GM23338 (cell line): ENCODE measurements at regions not wholly inside any gene's neighbourhood (a gene's known extent, or its start where the extent isn't known, plus 50 kb on each side); places are given as distances from the start of the nearest gene placed in this dataset.
"Not testable (repeated sequence)": the region's sequence is repeated elsewhere in the genome, so short reads cannot be mapped to it uniquely, and the experiment has no call there.

Source experiments
- ATAC-seq: fragments of 200-7000 bp; cut with Tn5 transposase; 3 replicates; pipeline ENCODE4 v1.9.1; 2020
- DNase-seq: peaks from one replicate; pipeline ENCODE4 v3.0.0-alpha.2; 2015; ENCODE audit warnings: low spot score
- H2AFZ ChIP-seq: fragments of 200-600 bp; sonication (generic); 2 replicates; pipeline ENCODE4 v1.8.0; 2016; ENCODE audit warnings: antibody characterized with exemption, mild to moderate bottlenecking, moderate library complexity
- H3F3A ChIP-seq: fragments of 200-600 bp; sonication (generic); replicated peaks from 2 replicates; pipeline ENCODE4 v1.8.0; 2017; ENCODE audit warnings: antibody characterized with exemption, mixed run types, low read depth
- H3K27ac ChIP-seq: fragments of 200-600 bp; sonication (generic); 2 replicates; pipeline ENCODE4 v1.6.1; 2016; ENCODE audit warnings: low read depth
- H3K27me3 ChIP-seq: fragments of 200-600 bp; sonication (generic); 2 replicates; pipeline ENCODE4 v1.8.0; 2016; ENCODE audit warnings: mild to moderate bottlenecking, mixed run types, moderate library complexity; ENCODE audit not compliant: insufficient read depth
- H3K36me3 ChIP-seq: fragments of 200-600 bp; sonication (generic); 2 replicates; pipeline ENCODE4 v1.8.0; 2016; ENCODE audit warnings: mild to moderate bottlenecking; ENCODE audit not compliant: insufficient read depth
- H3K4me1 ChIP-seq: fragments of 200-600 bp; sonication (generic); 2 replicates; pipeline ENCODE4 v1.8.0; 2016; ENCODE audit warnings: mild to moderate bottlenecking, moderate library complexity; ENCODE audit not compliant: insufficient read depth
- H3K4me2 ChIP-seq: fragments of 200-600 bp; sonication (generic); 2 replicates; pipeline ENCODE4 v1.7.1; 2017; ENCODE audit warnings: mixed run types
- H3K4me3 ChIP-seq: fragments of 200-600 bp; sonication (generic); 2 replicates; pipeline ENCODE4 v1.6.1; 2016; ENCODE audit warnings: mixed run types
- H3K79me2 ChIP-seq: fragments of 200-600 bp; sonication (generic); replicated peaks from 2 replicates; pipeline ENCODE4 v1.8.0; 2017; ENCODE audit warnings: mild to moderate bottlenecking; ENCODE audit not compliant: insufficient read depth
- H3K9me2 ChIP-seq: fragments of 200-600 bp; sonication (generic); 2 replicates; pipeline ENCODE4 v1.8.0; 2017; ENCODE audit not compliant: insufficient read depth
- H4K20me1 ChIP-seq: fragments of 200-600 bp; sonication (generic); replicated peaks from 2 replicates; pipeline ENCODE4 v1.8.0; 2017; ENCODE audit warnings: mild to moderate bottlenecking; ENCODE audit not compliant: insufficient read depth
- H3K27ac Mint-ChIP-seq: 2 replicates; pipeline ENCODE4 v1.8.0; 2020; ENCODE audit warnings: inconsistent platforms, mild to moderate bottlenecking, moderate library complexity, mixed read lengths
- H3K27me3 Mint-ChIP-seq: 3 replicates; pipeline ENCODE4 v1.8.0; 2022; ENCODE audit warnings: low read depth, mild to moderate bottlenecking, moderate library complexity, mixed read lengths, inconsistent platforms; ENCODE audit not compliant: insufficient read depth, poor library complexity
- H3K36me3 Mint-ChIP-seq: 3 replicates; pipeline ENCODE4 v1.8.0; 2021; ENCODE audit warnings: low read depth, mild to moderate bottlenecking, inconsistent platforms, moderate library complexity, mixed read lengths
- H3K4me1 Mint-ChIP-seq: 3 replicates; pipeline ENCODE4 v1.8.0; 2020; ENCODE audit warnings: mild to moderate bottlenecking, inconsistent platforms, mixed read lengths
- H3K4me3 Mint-ChIP-seq: 3 replicates; pipeline ENCODE4 v1.8.0; 2021; ENCODE audit warnings: moderate library complexity, mild to moderate bottlenecking, inconsistent platforms, mixed read lengths
- H3K9me3 Mint-ChIP-seq: 3 replicates; pipeline ENCODE4 v1.8.0; 2020; ENCODE audit warnings: moderate library complexity, mild to moderate bottlenecking, inconsistent platforms, mixed read lengths
- EZH2 ChIP-seq: fragments of 200-600 bp; sonication (generic); IDR thresholded peaks from one replicate; pipeline ENCODE4 v1.8.0; 2017; ENCODE audit warnings: antibody characterized with exemption, mild to moderate bottlenecking, low read depth; ENCODE audit not compliant: unreplicated experiment
- EZH2phosphoT487 ChIP-seq: fragments of 200-600 bp; sonication (generic); IDR thresholded peaks from one replicate; pipeline ENCODE4 v1.8.1; 2018; ENCODE audit warnings: antibody characterized with exemption; ENCODE audit not compliant: unreplicated experiment
- NANOG ChIP-seq: IDR thresholded peaks from 2 replicates; pipeline ENCODE4 v1.6.1; 2016; ENCODE audit warnings: antibody characterized with exemption, borderline replicate concordance
- POLR2AphosphoS5 ChIP-seq: IDR thresholded peaks from 2 replicates; pipeline ENCODE4 v1.6.1; 2016; ENCODE audit warnings: antibody characterized with exemption, low read depth
- STAT1 ChIP-seq: IDR thresholded peaks from one replicate; pipeline ENCODE4 v1.6.1; 2016; ENCODE audit warnings: antibody characterized with exemption; ENCODE audit not compliant: unreplicated experiment
- TF ChIP-seq, protein P1 (sequence below): IDR thresholded peaks from one replicate; pipeline ENCODE4 v1.6.1; 2018; ENCODE audit warnings: antibody characterized with exemption; ENCODE audit not compliant: unreplicated experiment
- TF ChIP-seq, protein P2 (sequence below), 2 experiments: fragments of 200-600 bp in 1 of 2; sonication (generic) in 1 of 2; conservative IDR thresholded peaks; 2 replicates each; pipeline versions ENCODE4 v1.5.1 to v1.6.1; 2016 to 2017; ENCODE audit warnings: antibody characterized with exemption in 2 of 2, low read depth in 2 of 2, mild to moderate bottlenecking in 2 of 2, moderate library complexity in 1 of 2

DNA sequence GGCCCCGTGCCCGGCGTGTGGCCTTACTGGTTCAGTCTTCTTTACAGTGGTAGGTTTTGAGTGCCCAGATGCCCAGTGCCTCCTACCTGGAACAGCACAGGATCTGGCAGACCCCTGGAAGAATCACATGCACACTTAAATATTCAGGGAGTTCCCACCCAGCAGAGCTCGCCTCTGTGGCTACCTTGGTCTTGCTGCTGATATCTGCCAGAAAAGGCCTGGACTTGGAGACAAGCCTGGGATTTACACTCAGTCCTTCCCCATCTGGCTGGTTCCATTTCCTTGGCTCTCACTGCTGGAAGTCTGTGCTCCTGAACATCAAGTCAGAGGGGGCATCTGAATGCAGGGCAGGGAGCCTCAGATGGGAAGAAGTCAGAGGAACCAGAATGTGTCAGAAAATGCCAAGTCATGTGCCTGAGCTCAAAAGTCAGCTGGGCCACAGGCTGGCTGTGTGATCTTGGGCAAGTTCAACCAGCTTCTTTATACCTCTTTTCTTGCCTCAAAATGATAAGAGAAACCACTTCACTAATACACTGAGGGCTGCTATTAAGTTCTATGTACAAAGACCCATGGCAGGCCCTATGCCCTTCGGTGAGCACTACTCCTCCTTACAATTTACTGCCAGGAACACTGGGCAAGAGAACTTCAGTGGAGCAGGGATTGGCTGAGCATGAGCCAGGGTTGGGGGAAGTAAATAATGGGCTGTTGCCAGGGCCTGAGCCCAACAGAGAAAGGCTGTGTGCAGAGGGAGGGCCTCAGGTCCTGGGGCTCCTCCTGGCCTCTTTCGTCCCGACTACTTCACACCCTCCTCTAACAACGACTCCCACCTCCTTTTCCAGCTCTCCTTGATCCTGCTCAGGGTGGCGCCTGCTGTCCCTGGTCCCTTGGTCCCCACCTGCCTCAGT lies 135.9 kb downstream of the GPCPD1 start:
- no peaks in the 10 kb centered on the region for H3K79me2 ChIP-seq
- no peak overlapping the region for H3K4me2 ChIP-seq
- H3K4me3 ChIP-seq: no peak overlapping the region
- no peaks in the 10 kb centered on the region for H4K20me1 ChIP-seq
- no peaks in the 10 kb centered on the region for H3K4me1 ChIP-seq
- Mint-ChIP-seq H3K27me3 (peaks cover 3% of the 10 kb centered on the region), H3K4me3 (no peak overlapping the region), H3K9me3 (no peaks in the 10 kb centered on the region), H3K4me1 (peaks cover 11% of the 10 kb centered on the region), H3K27ac (no peak overlapping the region), H3K36me3 (no peaks in the 10 kb centered on the region; the same call in 2 of the 3 replicates)
- no peak overlapping the region for H3K27ac ChIP-seq
- no peaks in the 10 kb centered on the region for H3F3A ChIP-seq
- no peaks in the 10 kb centered on the region for H3K27me3 ChIP-seq
- ATAC-seq (no peak), DNase-seq (no peak)
- no peaks in the 10 kb centered on the region for H3K36me3 ChIP-seq
- peaks cover 3% of the 10 kb centered on the region; the same call in 1 of the 2 replicates for H3K9me2 ChIP-seq
- no peak overlapping the region for H2AFZ ChIP-seq
- TF ChIP-seq EZH2phosphoT487 (no peak), STAT1 (no peak), EZH2 (no peak), POLR2AphosphoS5 (no peak), NANOG (no peak)
- TF ChIP-seq, protein P1, sequence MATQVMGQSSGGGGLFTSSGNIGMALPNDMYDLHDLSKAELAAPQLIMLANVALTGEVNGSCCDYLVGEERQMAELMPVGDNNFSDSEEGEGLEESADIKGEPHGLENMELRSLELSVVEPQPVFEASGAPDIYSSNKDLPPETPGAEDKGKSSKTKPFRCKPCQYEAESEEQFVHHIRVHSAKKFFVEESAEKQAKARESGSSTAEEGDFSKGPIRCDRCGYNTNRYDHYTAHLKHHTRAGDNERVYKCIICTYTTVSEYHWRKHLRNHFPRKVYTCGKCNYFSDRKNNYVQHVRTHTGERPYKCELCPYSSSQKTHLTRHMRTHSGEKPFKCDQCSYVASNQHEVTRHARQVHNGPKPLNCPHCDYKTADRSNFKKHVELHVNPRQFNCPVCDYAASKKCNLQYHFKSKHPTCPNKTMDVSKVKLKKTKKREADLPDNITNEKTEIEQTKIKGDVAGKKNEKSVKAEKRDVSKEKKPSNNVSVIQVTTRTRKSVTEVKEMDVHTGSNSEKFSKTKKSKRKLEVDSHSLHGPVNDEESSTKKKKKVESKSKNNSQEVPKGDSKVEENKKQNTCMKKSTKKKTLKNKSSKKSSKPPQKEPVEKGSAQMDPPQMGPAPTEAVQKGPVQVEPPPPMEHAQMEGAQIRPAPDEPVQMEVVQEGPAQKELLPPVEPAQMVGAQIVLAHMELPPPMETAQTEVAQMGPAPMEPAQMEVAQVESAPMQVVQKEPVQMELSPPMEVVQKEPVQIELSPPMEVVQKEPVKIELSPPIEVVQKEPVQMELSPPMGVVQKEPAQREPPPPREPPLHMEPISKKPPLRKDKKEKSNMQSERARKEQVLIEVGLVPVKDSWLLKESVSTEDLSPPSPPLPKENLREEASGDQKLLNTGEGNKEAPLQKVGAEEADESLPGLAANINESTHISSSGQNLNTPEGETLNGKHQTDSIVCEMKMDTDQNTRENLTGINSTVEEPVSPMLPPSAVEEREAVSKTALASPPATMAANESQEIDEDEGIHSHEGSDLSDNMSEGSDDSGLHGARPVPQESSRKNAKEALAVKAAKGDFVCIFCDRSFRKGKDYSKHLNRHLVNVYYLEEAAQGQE: no peak
- TF ChIP-seq, protein P2, sequence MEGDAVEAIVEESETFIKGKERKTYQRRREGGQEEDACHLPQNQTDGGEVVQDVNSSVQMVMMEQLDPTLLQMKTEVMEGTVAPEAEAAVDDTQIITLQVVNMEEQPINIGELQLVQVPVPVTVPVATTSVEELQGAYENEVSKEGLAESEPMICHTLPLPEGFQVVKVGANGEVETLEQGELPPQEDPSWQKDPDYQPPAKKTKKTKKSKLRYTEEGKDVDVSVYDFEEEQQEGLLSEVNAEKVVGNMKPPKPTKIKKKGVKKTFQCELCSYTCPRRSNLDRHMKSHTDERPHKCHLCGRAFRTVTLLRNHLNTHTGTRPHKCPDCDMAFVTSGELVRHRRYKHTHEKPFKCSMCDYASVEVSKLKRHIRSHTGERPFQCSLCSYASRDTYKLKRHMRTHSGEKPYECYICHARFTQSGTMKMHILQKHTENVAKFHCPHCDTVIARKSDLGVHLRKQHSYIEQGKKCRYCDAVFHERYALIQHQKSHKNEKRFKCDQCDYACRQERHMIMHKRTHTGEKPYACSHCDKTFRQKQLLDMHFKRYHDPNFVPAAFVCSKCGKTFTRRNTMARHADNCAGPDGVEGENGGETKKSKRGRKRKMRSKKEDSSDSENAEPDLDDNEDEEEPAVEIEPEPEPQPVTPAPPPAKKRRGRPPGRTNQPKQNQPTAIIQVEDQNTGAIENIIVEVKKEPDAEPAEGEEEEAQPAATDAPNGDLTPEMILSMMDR (conservative IDR thresholded peaks at IDR 0.05; ENCODE audit: low read depth in 2 of 2): no peak

DNA sequence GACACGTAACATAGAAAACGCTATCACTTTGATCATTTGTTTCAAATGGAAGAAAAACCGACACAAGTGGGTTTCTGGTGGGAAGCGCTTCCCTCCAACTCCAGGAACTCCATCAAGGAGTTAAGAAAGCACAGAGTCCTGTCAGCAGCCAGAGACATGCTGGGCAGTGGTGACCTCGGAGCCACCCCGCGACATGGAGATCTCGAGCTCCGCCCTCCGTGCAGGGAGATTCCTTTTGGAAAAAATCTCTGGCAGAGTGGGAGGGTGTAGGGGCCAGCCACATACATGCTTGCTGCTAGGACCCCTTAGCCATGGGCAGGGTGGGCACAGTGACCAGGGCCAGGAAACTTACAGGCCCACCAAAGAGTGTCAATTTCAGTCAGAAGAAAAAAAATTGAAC lies 138.9 kb downstream of the GPCPD1 start:
- not testable (repeated sequence) for H3K79me2 ChIP-seq, H3K4me3 ChIP-seq, H3K4me2 ChIP-seq, H3K27ac Mint-ChIP-seq, H3K9me3 Mint-ChIP-seq, H3K4me3 Mint-ChIP-seq, H3K4me1 ChIP-seq, DNase-seq, H3K27me3 ChIP-seq, ATAC-seq, H4K20me1 ChIP-seq, H3K36me3 ChIP-seq, H3F3A ChIP-seq, H3K36me3 Mint-ChIP-seq, H3K27ac ChIP-seq, H2AFZ ChIP-seq, H3K27me3 Mint-ChIP-seq, H3K4me1 Mint-ChIP-seq, H3K9me2 ChIP-seq
